DND-41 (cell line): ENCODE measurements at regions not wholly inside any gene's neighbourhood (a gene's known extent, or its start where the extent isn't known, plus 50 kb on each side); places are given as distances from the start of the nearest gene placed in this dataset.

Experiments used
- ATAC-seq: fragments of 200-7000 bp; cut with Tn5 transposase; 3 replicates; pipeline ENCODE4 v1.9.1; 2021; ENCODE audit warnings: low read depth; ENCODE audit not compliant: insufficient read depth
- DNase-seq: peaks from one replicate; pipeline ENCODE4 v3.0.0-alpha.2; 2020
- H2AFZ ChIP-seq: 2 replicates; pipeline ENCODE4 v1.6.0; 2012; ENCODE audit warnings: low read depth, low read length
- H3K27ac ChIP-seq: 2 replicates; pipeline ENCODE4 v1.5.1; 2012; ENCODE audit warnings: low read length, inconsistent platforms
- H3K27me3 ChIP-seq: fragments of 200-600 bp; sonication (generic); 2 replicates; pipeline ENCODE4 v1.6.0; 2012; ENCODE audit warnings: low read length, mild to moderate bottlenecking, inconsistent platforms; ENCODE audit not compliant: insufficient read depth, poor library complexity
- H3K36me3 ChIP-seq: 2 replicates; pipeline ENCODE4 v1.5.1; 2012; ENCODE audit warnings: low read length, inconsistent platforms; ENCODE audit not compliant: insufficient read depth
- H3K4me1 ChIP-seq: 2 replicates; pipeline ENCODE4 v1.5.1; 2012; ENCODE audit warnings: mild to moderate bottlenecking, low read length; ENCODE audit not compliant: insufficient read depth
- H3K4me2 ChIP-seq: 2 replicates; pipeline ENCODE4 v1.6.0; 2012; ENCODE audit warnings: mild to moderate bottlenecking, moderate library complexity, low read length, inconsistent platforms; ENCODE audit not compliant: insufficient read depth
- H3K4me3 ChIP-seq, 2 experiments: fragments of 200-600 bp in 1 of 2; shearing (Covaris generic) in 1 of 2; 2 replicates each; pipeline ENCODE4 v1.5.1; 2012 to 2016; ENCODE audit warnings: inconsistent platforms in 2 of 2, low read length in 2 of 2, mild to moderate bottlenecking in 2 of 2, low read depth in 1 of 2, moderate library complexity in 1 of 2
- H3K79me2 ChIP-seq: 2 replicates; pipeline ENCODE4 v1.6.0; 2012; ENCODE audit warnings: low read length, inconsistent platforms; ENCODE audit not compliant: insufficient read depth
- H3K9ac ChIP-seq: 2 replicates; pipeline ENCODE4 v1.6.0; 2012; ENCODE audit warnings: low read depth, mild to moderate bottlenecking, inconsistent platforms, low read length, moderate library complexity
- H3K9me3 ChIP-seq: 2 replicates; pipeline ENCODE4 v1.5.1; 2012; ENCODE audit warnings: low read length, moderate library complexity, mild to moderate bottlenecking, inconsistent platforms; ENCODE audit not compliant: insufficient read depth, severe bottlenecking
- H4K20me1 ChIP-seq: 2 replicates; pipeline ENCODE4 v1.6.0; 2012; ENCODE audit warnings: low read length; ENCODE audit not compliant: insufficient read depth
- CTCF ChIP-seq: IDR thresholded peaks from 2 replicates; pipeline ENCODE4 v1.5.1; 2012; ENCODE audit warnings: borderline replicate concordance, low read length, moderate library complexity, mild to moderate bottlenecking; ENCODE audit not compliant: poor library complexity, severe bottlenecking; ENCODE audit errors: extremely low read depth
- EZH2 ChIP-seq: IDR thresholded peaks from 3 replicates; pipeline ENCODE4 v1.6.1; 2012; ENCODE audit warnings: borderline replicate concordance, low read depth, mild to moderate bottlenecking, moderate library complexity, low read length, inconsistent platforms; ENCODE audit not compliant: severe bottlenecking

DNA sequence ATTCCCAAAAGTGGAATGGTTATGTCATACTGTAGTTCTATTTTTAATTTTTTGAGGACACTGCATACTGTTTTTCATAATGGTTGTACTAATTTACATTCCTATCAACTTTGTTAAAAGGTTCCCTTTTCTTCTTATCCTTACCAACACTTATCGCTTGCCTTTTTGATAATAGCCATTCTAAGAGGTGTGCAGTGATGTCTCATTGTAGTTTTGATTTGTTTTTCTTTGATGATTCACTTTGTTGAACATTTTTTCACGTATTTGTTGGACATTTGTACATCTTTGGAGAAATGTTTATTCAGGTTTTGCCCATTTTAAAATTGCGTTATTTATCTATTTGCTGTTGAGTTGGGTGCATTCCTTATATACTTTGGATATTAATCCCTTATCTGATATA lies 188.8 kb upstream of the SPRY2 start:
- H3K27me3 ChIP-seq: no peaks in the 10 kb centered on the region
- DNase-seq (no peak), ATAC-seq (no peak)
- no peaks in the 10 kb centered on the region for H3K79me2 ChIP-seq
- H3K36me3 ChIP-seq: no peaks in the 10 kb centered on the region
- no peak for TF ChIP-seq EZH2
- TF ChIP-seq CTCF: no peak
- no peak overlapping the region for H3K4me3 ChIP-seq
- H3K9me3 ChIP-seq: no peaks in the 10 kb centered on the region
- no peak overlapping the region for H3K9ac ChIP-seq
- no peak overlapping the region for H2AFZ ChIP-seq
- no peak overlapping the region for H3K27ac ChIP-seq
- no peaks in the 10 kb centered on the region for H4K20me1 ChIP-seq
- H3K4me1 ChIP-seq: no peaks in the 10 kb centered on the region
- no peak overlapping the region for H3K4me2 ChIP-seq

DNA sequence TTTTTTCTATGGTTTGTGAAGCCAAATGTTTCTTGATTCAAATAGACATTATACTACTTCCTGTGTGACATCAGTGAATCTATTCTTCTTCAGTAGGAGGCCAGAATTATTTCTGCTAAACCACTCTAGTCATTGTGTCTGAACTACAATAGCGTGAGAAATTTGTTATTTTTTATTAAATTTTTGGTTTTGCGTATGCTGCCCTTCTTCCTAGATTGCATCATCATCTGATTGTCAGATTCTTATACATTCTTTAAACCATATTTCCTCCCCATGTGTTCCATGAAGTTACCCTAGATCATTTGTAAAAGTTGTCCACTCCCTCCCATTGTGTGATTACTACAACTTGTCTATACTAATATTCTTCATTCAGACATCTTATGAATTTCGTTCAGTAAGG lies 187.8 kb upstream of the SPRY2 start:
- no peaks in the 10 kb centered on the region for H3K36me3 ChIP-seq
- H3K79me2 ChIP-seq: no peaks in the 10 kb centered on the region
- H4K20me1 ChIP-seq: no peaks in the 10 kb centered on the region
- no peak overlapping the region for H3K4me2 ChIP-seq
- H3K4me1 ChIP-seq: no peaks in the 10 kb centered on the region
- no peak overlapping the region for H2AFZ ChIP-seq
- DNase-seq (no peak), ATAC-seq (no peak)
- no peaks in the 10 kb centered on the region for H3K9me3 ChIP-seq
- no peak overlapping the region for H3K27ac ChIP-seq
- no peak overlapping the region for H3K4me3 ChIP-seq
- no peak overlapping the region for H3K9ac ChIP-seq
- H3K27me3 ChIP-seq: no peaks in the 10 kb centered on the region
- no peak for TF ChIP-seq EZH2
- no peak for TF ChIP-seq CTCF

DNA sequence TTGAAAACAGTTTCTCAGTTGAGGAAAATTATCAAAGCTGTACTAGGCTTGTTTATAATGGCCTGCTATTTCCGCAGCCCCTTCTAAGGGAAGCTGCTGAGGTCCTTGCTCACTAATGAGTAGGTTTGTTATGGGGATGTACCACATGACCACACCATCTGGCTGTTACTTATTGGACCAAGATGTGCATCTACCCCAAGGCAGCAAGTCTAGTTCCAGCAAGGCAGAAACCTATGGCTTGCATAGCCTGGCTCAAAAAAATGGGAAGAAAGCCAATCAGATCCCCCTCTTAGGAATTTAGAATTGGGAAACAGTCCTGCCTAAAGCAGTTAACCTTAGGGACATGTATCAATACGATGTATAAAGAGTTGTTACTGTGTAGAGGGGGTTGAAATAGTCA lies 186.5 kb upstream of the SPRY2 start:
- TF ChIP-seq EZH2 (no peak), CTCF (no peak)
- Histone ChIP-seq H3K79me2 (no peaks in the 10 kb centered on the region), H3K4me1 (no peaks in the 10 kb centered on the region), H3K36me3 (no peaks in the 10 kb centered on the region), H3K9me3 (no peaks in the 10 kb centered on the region), H3K4me2 (no peak overlapping the region), H3K9ac (no peak overlapping the region), H3K27me3 (no peaks in the 10 kb centered on the region), H3K27ac (no peak overlapping the region), H2AFZ (no peak overlapping the region), H3K4me3 (no peak overlapping the region), H4K20me1 (no peaks in the 10 kb centered on the region)
- DNase-seq (no peak), ATAC-seq (no peak)

DNA sequence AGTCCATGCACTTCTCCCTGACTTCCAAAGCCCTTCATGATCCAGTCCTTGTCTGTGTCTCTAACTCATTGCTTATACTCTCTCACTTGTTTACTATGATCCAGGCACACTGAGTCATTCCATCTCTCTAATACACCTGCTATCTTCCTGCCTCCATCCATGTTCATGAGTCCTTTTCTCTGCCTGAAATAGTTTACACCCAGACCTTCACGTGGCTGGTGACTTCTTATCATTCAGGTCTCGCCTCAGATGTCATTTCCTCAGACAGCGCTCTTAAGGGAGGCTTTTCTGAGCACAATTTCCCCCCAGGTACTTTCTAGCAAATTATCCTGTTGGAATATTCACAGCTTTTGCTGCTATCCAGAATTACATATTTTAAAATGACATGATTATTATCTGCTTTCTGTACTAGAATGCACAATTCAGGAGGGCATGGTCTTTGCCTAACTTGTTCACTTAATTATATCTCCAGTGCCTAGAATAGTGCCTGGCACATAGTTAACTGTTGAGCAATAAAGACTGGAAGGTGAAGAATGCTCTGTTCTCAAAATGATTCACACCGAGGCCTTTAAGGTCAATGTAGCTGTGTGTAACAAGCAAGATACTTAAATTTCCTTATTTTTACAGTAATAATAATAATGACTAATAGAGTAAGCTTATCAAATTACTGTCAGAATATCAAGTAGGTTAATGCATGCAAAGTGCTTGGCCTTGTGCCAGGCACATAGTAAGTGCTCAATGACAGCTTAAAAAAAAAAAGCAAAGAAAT lies 183.7 kb upstream of the SPRY2 start:
- no peak overlapping the region for H3K27ac ChIP-seq
- no peaks in the 10 kb centered on the region for H4K20me1 ChIP-seq
- no peaks in the 10 kb centered on the region for H3K9me3 ChIP-seq
- H3K4me1 ChIP-seq: no peaks in the 10 kb centered on the region
- no peaks in the 10 kb centered on the region for H3K36me3 ChIP-seq
- H3K27me3 ChIP-seq: no peaks in the 10 kb centered on the region
- no peak overlapping the region for H3K4me3 ChIP-seq
- no peak overlapping the region for H3K9ac ChIP-seq
- TF ChIP-seq EZH2 (no peak), CTCF (no peak)
- no peak overlapping the region for H3K4me2 ChIP-seq
- no peak overlapping the region for H2AFZ ChIP-seq
- H3K79me2 ChIP-seq: no peaks in the 10 kb centered on the region
- DNase-seq (no peak), ATAC-seq (no peak)
